ENCODE measurements at regions not wholly inside any gene's neighbourhood (a gene's known extent, or its start where the extent isn't known, plus 50 kb on each side); places are given as distances from the start of the nearest gene placed in this dataset.

- no peak for TF ChIP-seq CTCF (conservative IDR thresholded peaks at IDR 0.05; ENCODE audit: low read depth, low read length)
- TF ChIP-seq EZH2 (IDR thresholded peaks at IDR 0.05; ENCODE audit: borderline replicate concordance, low read depth, low read length, poor library complexity, severe bottlenecking) = no peak
Measured at GRCh38 chr5:96079962-96080361, 118.3 kb upstream of the ELL2 start.
